ENCODE measurements at regions not wholly inside any gene's neighbourhood (a gene's known extent, or its start where the extent isn't known, plus 50 kb on each side); places are given as distances from the start of the nearest gene placed in this dataset.
"Not testable (repeated sequence)": the region's sequence is repeated elsewhere in the genome, so short reads cannot be mapped to it uniquely, and the experiment has no call there.

DNA sequence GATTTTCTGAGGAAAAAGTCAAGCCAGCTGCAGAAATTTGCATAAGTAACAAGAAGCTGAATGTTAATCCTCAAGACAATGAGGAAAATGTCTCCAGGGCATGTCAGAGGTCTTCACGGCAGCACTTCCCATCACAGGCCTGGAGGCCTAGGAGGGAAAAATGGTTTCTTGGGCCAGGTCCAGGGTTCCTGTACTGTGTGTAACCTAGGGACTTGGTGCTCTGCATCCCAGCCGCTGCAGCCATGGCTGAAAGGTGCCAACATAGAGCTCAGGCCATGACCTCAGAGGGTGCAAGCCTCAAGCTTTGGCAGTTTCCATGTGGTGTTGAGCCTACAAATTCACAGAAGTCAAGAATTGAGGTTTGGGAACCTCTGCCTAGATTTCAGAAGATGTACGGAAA lies 144.1 kb downstream of the AKR1D1 start:
- not testable (repeated sequence) for DNase-seq (ENCODE audit: low spot score)

DNA sequence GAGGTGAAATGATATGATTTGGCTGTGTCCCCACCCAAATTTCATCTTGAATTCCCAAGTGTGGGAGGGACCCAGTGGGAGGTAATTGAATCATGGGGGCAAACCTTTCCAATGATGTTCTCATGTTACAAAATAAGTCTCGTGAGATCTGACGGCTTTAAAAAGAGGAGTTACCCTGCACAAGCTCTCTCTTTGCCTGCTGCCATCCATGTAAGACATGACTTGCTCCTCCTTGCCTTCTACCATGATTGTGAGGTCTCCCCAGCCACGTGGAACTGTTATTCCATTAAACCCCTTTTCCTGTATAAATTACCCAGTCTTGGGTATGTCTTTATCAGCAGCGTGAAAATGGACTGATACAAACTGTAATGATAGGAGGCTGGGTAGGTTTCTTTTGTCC lies 145.1 kb downstream of the AKR1D1 start:
- not testable (repeated sequence) for DNase-seq (ENCODE audit: low spot score)

DNA sequence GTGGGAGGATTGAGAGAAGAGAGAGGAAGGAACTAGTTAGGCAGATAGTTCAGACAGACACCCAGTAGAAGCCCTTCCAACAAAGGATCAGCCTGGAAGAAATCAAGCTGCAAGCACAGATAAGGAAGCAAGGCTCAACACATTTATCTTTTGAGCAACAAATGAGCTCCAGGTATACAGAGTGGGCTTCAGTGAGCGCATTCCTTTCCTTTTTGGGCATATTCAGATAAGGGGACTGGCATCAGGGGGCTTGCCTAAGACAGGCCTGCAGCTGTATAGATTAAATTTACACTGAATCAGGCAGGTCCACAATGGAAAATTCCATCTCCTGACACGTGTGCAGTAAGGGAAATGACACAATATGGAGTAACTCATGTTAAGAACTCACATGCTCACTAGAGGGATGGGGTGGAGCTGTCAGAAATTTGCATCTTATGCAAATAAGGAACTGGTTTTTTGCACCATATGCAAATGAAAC lies 147.2 kb downstream of the AKR1D1 start:
- no peak for DNase-seq (ENCODE audit: low spot score)

DNA sequence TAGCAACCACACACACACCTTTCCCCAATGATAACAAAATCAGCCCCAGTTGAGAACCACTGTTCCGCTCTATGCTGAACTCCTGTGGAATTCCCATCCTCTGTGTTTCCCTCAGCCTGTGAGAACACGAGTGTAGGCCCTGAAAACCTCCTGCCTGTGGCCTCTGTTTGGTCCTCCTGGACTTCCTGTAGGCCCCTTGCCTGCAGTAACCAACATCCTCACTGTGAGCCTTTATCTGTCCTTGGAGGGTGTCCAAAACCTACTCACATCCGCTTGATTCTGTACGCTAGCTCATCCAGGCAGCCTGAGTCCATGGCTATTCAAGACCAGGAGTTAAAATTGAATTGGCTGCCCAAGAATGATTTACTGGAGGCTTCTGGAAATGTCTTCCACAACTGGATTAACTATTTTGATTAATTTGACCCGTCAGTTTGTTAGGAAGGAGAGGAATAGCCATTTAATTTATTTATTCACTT lies 149.8 kb downstream of the AKR1D1 start:
- DNase-seq (ENCODE audit: low spot score): no peak

DNA sequence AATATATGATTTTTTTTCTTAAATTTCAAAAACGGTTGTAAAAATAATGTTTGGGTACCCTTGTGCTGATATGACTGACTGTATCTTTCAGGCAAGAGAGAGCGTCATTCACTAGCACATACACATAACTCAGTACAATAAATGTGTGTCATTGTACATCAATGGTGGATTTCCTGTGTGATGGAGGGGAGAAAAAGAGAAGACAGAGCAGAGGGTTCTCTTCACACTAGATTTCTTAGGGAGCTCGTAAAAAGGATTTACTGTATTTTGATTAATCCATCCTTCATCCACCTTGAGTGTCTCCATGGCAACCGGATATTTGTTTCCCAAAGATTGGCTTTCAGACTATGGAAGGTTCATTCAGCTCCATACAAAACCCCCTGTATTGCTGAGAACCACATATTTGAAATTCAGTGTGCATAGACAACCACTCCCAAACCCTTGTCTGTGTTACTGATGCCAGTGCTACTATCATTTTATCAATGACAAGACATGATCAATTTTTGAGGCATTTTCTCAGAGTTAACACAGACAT lies 150.6 kb downstream of the AKR1D1 start:
- no peak for DNase-seq (ENCODE audit: low spot score)

DNA sequence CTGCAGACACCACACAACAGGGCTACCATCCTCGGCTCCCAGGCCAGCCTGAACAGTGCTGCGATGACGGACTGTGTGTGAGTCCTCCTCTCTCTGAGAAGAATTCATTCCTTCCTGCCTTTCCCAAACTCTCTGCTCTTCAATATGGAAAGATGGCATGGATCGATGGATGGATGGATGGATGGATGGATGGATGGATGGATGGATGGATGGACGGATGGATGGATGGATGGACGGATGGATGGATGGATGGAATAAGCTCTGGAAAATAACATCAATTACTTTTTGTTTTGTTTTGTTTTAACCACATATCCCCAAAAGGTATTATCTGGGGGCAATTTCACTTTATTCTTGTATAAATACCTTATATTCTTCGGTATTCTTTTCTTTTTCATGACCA lies 151.9 kb downstream of the AKR1D1 start:
- no peak for DNase-seq (ENCODE audit: low spot score)

DNA sequence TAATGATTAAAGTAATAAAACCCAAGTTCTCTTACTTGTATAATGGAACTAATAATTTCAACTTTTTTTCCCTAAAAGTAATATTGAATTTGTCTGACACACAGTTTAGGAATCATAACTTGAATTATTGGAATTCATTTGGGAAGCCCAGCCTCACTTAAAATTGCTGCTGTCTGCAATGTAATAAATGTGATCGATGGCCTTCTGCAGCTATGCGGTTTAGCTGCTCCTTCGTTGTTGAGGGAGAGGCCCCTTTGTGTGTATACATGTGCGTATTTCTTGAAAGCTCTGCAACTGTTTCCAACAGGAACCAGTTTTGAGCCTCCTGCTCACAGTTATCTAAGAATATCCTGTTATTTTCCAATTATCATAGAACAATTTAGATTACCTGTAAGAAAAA lies 152.5 kb downstream of the AKR1D1 start:
- DNase-seq (ENCODE audit: low spot score): no peak

DNA sequence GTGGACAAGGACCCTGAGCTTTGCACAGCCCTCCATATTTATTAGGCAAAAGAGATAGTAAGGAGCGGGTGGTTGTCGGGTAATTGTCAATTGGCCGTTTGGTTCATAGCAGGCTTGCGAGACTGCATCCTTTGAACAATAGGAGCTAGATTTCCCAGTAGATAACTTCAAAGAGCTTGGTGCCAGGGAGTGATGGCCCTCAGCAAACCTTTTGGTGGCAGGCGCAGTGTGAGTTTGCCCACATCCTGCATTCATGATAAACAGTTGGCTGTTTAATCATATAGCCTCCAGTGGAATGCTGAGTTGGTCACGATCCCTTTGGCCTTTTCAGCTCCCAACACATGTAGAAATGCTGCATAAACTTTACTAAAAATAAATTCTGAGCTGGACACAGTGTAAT lies 156.9 kb downstream of the AKR1D1 start:
- DNase-seq (ENCODE audit: low spot score): no peak

DNA sequence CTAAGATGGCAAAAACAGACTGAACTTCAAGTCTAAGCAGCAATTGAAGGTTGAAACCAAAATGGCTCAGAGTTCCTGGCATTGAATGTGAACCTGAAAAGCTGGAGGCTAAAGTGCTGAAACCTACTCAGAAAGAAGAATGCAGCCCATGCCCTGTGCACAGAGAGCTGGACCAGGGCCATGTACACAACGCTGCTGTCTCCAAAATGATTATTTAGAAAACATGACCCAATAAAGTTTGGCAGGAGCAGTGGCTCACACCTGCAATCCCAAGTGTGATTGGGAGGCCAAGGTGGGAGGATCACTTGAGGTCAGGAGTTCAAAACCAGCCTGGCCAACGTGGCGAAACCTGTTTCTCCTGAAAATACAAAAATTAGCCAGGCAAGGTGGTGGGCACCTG lies 158.9 kb downstream of the AKR1D1 start:
- DNase-seq (ENCODE audit: low spot score): no peak

DNA sequence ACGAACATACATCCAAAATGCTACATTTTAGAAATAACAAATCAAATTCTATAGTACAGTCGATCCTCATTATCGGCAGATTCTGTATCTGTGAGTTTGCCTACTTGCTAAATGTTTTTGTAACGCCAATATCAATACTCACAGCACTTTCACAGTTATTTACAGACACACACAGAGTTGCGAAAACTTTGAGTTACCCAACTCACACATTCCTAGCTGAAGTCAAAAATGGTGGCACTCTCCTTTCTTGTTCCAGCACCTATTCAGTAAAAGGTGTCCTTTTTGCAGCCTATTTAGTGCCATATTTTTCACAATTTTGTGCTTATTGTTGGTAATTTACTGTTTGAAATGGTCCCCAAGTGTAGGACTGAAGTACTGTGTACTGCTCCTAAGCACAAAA lies 161.7 kb downstream of the AKR1D1 start:
- no peak for DNase-seq (ENCODE audit: low spot score)

DNA sequence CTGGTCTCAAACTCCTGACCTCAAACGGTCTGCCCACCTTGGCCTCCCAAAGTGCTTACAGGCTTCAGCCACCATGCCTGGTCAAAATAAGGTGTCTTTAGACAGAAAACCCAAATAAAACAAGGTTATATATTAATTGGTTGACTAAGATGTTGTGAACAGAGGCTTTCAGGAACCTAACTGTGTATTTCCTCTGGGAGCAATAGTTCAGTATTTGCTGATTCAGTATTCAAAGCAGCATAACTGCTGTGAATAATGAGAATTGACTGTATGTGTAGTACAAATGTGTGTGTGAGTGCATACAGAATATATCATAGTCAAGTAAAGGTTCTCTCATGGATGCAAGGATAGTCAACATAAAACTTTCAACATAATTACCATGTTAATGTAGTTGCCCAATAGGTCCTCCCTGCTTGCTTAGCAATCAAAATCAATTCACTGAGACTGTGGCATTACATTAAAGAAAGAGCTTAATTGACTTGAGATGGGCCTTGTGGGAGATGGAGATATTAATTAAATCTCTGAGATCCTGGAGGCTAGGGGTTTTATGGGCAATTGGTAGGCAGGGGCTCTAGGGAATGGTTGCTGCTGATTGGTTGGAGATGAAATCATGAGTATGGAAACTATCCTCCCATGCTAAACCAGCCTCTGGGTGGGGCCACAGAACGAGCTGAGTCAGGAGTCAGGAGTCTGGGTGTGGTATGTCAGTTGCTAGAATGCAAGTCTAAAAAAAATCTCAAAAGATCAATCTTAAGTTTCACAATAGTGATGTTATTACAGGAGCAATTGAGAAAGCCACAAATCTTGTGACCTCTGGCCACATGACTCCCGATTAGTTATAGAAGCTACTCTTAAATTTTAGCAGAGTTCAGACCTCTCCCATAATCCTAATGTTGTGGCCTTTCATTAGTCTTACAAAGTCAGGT lies 162.7 kb downstream of the AKR1D1 start:
- no peak for DNase-seq (ENCODE audit: low spot score)

DNA sequence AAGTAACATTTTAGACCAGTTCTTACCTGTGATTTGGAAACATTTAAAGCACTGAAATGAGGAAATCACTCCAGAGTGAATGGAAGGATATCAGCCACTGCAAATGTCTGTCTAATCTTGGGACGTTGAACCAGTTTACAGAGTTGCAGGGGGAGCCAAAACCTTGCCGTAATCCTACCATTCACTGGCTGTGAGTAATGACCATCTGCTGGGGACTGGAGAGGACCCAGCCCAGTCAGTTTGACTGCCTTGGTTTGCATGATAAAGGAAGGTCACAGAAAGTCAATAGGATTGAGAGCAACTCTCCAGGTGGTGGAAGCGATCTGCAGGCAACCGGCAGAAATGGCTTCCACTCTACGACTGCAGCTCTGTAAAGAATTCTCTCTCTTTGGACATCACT lies 167.2 kb downstream of the AKR1D1 start:
- no peak for DNase-seq (ENCODE audit: low spot score)

DNA sequence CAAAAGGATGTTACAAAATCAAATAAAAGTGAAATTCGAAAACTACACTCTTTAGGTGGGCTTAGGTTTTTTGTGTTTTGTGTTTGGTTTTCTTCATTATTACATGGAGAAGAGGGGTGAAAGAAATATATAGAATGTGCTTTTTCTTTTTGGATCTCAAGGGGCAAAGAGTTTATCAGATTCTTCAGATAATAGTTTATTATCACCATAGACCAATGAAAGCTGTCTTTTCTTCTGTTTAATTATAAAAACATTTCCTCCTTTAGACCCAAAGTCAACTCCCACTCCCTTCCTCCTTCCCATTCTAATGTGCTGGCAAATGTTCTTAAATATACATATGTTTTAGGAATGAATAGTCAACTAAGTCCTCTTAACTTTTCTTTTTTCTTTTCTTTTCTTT lies 167.6 kb downstream of the AKR1D1 start:
- DNase-seq (ENCODE audit: low spot score): no peak

DNA sequence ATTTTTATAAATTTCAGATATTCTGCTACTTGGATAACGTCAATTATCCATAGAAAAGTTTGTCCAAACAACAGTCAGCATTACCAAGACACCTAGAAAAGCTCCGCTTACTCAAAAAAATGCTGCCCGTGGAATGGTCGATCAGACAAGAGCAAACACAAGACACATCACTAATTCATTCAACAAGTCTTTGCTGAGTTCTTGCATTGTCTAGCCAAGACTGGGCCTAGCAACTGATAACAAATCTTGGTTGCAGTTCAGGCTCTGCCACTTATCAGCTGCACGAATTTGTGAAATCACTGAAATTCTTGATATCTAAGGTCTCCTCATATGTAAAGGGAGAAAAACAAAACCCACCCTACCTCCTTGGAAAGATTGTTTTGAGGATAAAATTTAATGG lies 168.3 kb downstream of the AKR1D1 start:
- no peak for DNase-seq (ENCODE audit: low spot score)

DNA sequence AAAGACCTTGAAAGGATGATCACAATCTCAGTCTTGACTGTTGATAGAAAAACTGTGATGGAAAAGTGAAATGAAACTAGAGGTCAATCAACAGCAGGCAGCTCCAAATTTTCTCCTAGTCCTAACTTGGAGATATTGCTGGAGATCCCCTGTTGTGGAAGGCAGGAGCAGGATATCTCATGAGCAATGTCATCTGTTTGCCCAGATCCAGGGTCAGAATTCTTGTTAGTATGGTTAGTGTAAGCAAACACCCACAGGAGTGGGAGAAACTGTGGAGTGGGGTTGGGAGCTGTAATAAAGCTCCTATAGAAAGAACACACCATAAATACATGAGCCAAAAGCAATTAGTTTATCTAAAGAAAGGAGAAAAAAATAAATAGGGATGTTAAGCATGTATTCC lies 169.0 kb downstream of the AKR1D1 start:
- DNase-seq (ENCODE audit: low spot score): no peak

DNA sequence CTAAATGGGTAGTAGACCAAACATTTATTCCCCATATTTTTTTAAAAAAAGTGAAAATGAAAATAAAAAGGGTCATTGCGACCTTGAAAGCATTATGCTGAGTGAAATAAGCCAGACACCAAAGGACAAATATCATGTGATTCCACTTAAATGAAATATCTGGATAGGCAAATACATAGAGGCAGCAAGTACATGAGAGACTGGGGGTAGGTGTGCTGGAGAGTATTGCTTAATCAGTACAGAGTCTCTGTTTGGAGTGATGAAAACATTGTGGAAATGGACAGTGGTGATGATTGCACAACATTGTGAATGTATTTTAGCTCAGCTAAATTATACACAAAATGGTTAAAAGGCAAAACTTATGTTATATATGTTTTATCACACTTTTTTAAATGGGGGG lies 169.4 kb downstream of the AKR1D1 start:
- DNase-seq (ENCODE audit: low spot score): no peak

DNA sequence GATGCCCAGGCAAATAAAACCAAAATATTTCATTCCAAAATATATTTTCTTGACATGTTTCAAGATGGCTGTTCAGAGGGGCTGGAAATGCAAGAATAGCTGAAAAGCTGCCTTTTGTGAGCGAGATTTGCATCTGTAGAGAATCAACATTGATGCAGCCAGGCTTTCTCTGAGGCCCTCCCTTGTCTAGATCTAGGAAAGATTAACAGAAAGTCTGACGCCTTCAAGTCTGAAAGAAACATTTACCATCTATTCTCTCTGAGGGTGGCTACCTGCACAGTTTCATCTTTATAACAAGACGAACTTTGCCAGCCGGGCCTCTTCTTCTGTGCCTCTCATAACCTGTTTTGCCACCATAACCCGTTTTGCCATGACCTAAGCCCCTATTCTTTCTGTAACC lies 170.2 kb downstream of the AKR1D1 start:
- DNase-seq (ENCODE audit: low spot score): no peak

DNA sequence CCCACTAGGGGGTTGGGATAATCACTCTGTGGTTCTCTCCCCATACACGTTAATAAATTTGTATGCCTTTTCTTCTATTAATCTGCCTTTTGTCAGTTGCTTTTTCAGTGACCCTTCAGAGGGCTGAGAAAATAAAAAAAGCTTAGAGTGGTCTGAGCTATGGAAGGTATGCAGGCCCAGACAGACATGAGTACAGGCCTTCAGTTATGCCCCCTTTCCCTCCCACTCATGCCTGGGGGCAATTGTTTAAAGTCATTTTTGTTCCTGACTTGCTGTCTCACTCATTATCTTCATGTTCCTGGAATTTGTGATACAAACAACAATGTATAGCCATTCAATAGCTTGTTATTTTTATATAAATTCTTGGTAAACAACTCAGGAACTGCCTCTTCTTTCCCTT lies 170.8 kb downstream of the AKR1D1 start:
- DNase-seq (ENCODE audit: low spot score): no peak

DNA sequence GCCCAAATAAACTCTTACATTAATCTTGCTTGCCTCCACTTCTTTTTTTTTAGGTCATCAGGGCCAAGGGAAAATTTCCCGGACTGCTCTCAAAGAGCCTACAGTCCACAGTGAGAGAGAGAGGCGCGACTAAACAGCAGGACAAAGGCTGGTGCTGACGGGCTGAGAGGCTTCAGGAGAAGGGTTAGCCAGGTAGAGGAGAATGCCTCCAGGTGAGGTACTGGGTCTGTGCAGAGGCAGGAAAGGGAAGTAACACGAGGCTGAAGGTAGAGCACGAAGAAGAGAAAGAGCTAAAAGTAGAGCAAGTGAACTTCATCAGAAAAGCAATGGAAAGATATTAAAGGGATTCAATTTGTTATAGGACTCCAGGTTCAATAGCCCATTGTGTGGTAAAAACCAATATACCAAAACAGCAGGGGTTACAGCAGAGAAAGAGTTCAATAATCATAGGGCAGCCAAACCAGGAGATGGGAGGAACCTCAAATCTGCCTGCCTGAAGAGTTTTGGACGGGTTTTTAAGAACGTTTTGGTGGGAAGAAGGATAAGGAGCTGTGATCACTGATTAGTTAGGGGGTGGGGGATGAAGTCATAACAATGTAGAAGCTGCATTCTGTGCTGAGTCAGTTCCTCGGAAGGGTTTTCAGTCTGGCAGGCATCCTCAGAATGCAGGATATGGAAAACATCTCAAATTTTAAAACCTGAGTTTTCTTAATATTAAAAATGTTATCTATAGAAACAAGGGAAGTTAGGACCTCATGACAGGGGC lies 171.5 kb downstream of the AKR1D1 start:
- DNase-seq (ENCODE audit: low spot score): no peak

DNA sequence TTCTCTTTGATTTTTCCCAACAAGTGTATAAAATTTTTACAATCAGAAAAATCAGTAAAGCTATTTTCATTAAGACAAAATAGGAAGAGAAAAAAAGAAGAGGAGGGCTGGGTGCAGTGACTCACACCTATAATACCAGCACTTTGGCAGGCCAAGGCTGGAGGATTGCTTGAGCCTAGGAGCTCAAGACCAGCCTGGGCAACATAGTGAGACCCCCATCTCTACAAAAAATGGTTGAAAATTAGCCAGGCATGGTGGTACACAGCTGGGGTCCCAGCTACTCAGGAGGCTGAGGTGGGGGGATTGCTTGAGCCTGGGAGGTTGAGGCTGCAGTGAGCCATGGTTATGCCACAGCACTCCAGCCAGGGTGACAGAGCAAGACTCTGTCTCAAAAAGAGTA lies 172.3 kb downstream of the AKR1D1 start:
- DNase-seq (ENCODE audit: low spot score): no peak

DNA sequence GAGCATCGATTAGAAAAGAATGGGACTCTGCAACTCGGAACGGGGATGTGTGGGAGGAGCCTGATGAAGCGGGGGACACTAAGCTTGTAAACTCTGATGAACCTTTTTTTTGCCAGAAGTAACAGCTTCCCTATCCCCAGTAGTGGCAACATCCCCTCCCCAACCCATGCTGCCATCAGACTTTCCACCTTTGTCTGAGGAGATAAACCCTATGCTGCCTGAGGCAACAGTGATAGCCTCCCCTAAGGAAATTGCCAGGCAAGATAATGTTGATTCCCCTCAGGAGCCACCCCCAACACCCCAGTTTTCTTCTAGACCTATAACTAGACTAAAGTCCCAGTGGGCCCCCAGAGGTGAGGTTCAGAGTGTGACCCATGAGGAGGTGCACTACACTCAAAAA lies 173.7 kb downstream of the AKR1D1 start:
- no peak for DNase-seq (ENCODE audit: low spot score)

DNA sequence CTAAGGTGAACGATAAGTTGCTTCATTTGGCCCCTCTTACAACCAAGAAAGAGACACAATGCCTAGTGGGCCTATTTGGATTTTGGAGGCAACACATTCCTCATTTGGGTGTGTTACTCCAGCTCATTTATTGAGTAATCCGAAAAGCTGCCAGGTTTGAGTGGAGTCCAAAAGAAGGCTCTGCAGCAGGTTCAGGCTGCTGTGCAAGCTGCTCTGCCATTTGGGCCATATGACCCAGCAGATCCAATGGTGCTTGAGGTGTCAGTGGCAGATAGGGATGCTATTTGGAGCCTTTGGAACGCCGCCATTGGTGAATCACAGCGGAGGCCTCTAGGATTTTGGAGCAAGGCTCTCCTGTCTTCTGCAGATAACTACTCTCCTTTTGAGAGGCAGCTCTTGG lies 176.4 kb downstream of the AKR1D1 start:
- not testable (repeated sequence) for DNase-seq (ENCODE audit: low spot score)

DNA sequence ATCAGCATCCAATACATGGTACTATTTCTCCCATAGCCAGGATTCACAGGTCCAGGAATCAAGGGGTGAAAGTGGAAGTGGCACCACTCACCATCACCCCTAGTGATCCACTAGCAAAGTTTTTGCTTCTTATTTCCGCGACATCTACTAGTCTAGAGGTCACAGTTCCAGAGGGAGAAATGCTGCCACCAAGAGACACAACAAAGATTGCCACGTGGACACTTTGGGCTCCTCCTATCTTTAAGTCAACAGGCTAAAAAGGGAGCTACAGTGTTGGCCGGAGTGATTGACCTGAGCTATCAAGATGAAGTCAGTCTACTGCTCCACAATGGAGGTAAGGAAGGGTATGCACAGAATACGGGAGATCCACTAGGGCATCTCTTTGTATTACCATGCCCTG lies 178.2 kb downstream of the AKR1D1 start:
- no peak for DNase-seq (ENCODE audit: low spot score)

Data from AG08396 (cell line).